ENCODE measurements at regions not wholly inside any gene's neighbourhood (a gene's known extent, or its start where the extent isn't known, plus 50 kb on each side); places are given as distances from the start of the nearest gene placed in this dataset.

GRCh38 chr2:216257089-216257488, 115.2 kb downstream of the MARCHF4 start:
- TF ChIP-seq RAD21 (IDR thresholded peaks at IDR 0.05; ENCODE audit: low read length) (no peak), RFX5 (IDR thresholded peaks at IDR 0.05; ENCODE audit: low read length) (no peak), CTCF (IDR thresholded peaks at IDR 0.05) (no peak), NRF1 (IDR thresholded peaks at IDR 0.05; ENCODE audit: low read depth, low read length) (no peak), EZH2phosphoT487 (IDR thresholded peaks at IDR 0.05; ENCODE audit: borderline replicate concordance, low read depth) (no peak), CHD2 (IDR thresholded peaks at IDR 0.05; ENCODE audit: low read length, partially characterized antibody) (no peak), FOSL2 (IDR thresholded peaks at IDR 0.05; ENCODE audit: borderline replicate concordance, low read depth) (no peak), EP300 (IDR thresholded peaks at IDR 0.05; ENCODE audit: borderline replicate concordance in 1 of 2, low read depth in 1 of 2, low read length in 1 of 2) (no peak), GABPA (IDR thresholded peaks at IDR 0.05; ENCODE audit: low read depth) (no peak), FOXM1 (IDR thresholded peaks at IDR 0.05; ENCODE audit: low read depth) (no peak), MXI1 (IDR thresholded peaks at IDR 0.05; ENCODE audit: low read depth, low read length) (no peak)
- TF ChIP-seq, protein P1, sequence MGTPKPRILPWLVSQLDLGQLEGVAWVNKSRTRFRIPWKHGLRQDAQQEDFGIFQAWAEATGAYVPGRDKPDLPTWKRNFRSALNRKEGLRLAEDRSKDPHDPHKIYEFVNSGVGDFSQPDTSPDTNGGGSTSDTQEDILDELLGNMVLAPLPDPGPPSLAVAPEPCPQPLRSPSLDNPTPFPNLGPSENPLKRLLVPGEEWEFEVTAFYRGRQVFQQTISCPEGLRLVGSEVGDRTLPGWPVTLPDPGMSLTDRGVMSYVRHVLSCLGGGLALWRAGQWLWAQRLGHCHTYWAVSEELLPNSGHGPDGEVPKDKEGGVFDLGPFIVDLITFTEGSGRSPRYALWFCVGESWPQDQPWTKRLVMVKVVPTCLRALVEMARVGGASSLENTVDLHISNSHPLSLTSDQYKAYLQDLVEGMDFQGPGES (IDR thresholded peaks at IDR 0.05; ENCODE audit: low read depth, low read length): no peak

Data from SK-N-SH (cell line).